PC-9 (cell line): ENCODE measurements at regions not wholly inside any gene's neighbourhood (a gene's known extent, or its start where the extent isn't known, plus 50 kb on each side); places are given as distances from the start of the nearest gene placed in this dataset.

ENCODE experiments used
- BruUV-seq: library from RNA; stranded (reverse); fragments of 400-500 nt; replicated peaks from 2 replicates; lab custom pipeline; 2021; lab: Mats Ljungman, UMichigan
- CTCF ChIA-PET: fragments of 300-600 bp; sonication (Branson Sonifier 250); formaldehyde crosslinking; loops from one replicate; lab custom pipeline; 2022; ENCODE audit warnings: antibody characterized with exemption; lab: Charles Lee
- POLR2A ChIA-PET: fragments of 300-600 bp; sonication (Branson Sonifier 250); formaldehyde crosslinking; loops from one replicate; lab custom pipeline; 2022; ENCODE audit warnings: antibody characterized with exemption; ENCODE audit not compliant: unreplicated experiment; lab: Charles Lee
- DNase-seq, 2 experiments: peaks; one replicate each; pipeline versions ENCODE4 v3.0.0 to v3.0.0-alpha.2; 2015 to 2022; ENCODE audit warnings: mixed read lengths in 1 of 2
- H2AFZ ChIP-seq: fragments of 200-600 bp; sonication (generic); 2 replicates; pipeline ENCODE4 v1.8.1; 2017; ENCODE audit warnings: antibody characterized with exemption
- H3F3A ChIP-seq: fragments of 200-600 bp; sonication (generic); 2 replicates; pipeline ENCODE4 v1.8.1; 2017; ENCODE audit warnings: antibody characterized with exemption, mild to moderate bottlenecking, low read depth; ENCODE audit not compliant: insufficient read depth
- H3K27ac ChIP-seq: fragments of 200-600 bp; sonication (generic); 2 replicates; pipeline ENCODE4 v1.6.1; 2016; ENCODE audit warnings: mixed run types
- H3K27me3 ChIP-seq: fragments of 200-600 bp; sonication (generic); 2 replicates; pipeline ENCODE4 v1.6.1; 2016; ENCODE audit warnings: low read depth, mixed run types; ENCODE audit not compliant: insufficient read depth
- H3K36me3 ChIP-seq: fragments of 200-600 bp; sonication (generic); 2 replicates; pipeline ENCODE4 v1.6.1; 2016; ENCODE audit warnings: low read depth, mixed run types
- H3K4me1 ChIP-seq: fragments of 200-600 bp; sonication (generic); replicated peaks from 2 replicates; pipeline ENCODE4 v1.6.1; 2016; ENCODE audit warnings: mixed run types; ENCODE audit not compliant: insufficient read depth
- H3K4me2 ChIP-seq: fragments of 200-600 bp; sonication (generic); 2 replicates; pipeline ENCODE4 v1.6.1; 2017; ENCODE audit warnings: mixed run types
- H3K4me3 ChIP-seq: fragments of 200-600 bp; sonication (generic); 2 replicates; pipeline ENCODE4 v1.6.1; 2016; ENCODE audit warnings: mixed run types
- H3K79me2 ChIP-seq: fragments of 200-600 bp; sonication (generic); 2 replicates; pipeline ENCODE4 v1.6.1; 2017; ENCODE audit warnings: low read depth, mixed run types
- H3K9me2 ChIP-seq: fragments of 200-600 bp; sonication (generic); 2 replicates; pipeline ENCODE4 v1.8.1; 2017; ENCODE audit warnings: mild to moderate bottlenecking; ENCODE audit not compliant: insufficient read depth
- H3K9me3 ChIP-seq: fragments of 200-600 bp; sonication (generic); 2 replicates; pipeline ENCODE4 v1.8.1; 2016; ENCODE audit warnings: low read depth; ENCODE audit not compliant: insufficient read depth
- H4K20me1 ChIP-seq: fragments of 200-600 bp; sonication (generic); 2 replicates; pipeline ENCODE4 v1.8.1; 2017; ENCODE audit not compliant: insufficient read depth
- EZH2 ChIP-seq: fragments of 200-600 bp; sonication (generic); IDR thresholded peaks from 2 replicates; pipeline ENCODE4 v1.8.0; 2017; ENCODE audit warnings: antibody characterized with exemption, low read depth
- intact Hi-C: fragments of 100-400 bp; cut with micrococcal nuclease; formaldehyde crosslinking; loops from one replicate; pipeline ENCODE4 v1.10.0; 2022; ENCODE audit not compliant: unreplicated experiment
- TF ChIP-seq, protein P1 (sequence below): fragments of 200-600 bp; sonication (generic); conservative IDR thresholded peaks from 2 replicates; pipeline ENCODE4 v1.6.1; 2017; ENCODE audit warnings: mixed run types, antibody characterized with exemption, mild to moderate bottlenecking, moderate library complexity

DNA sequence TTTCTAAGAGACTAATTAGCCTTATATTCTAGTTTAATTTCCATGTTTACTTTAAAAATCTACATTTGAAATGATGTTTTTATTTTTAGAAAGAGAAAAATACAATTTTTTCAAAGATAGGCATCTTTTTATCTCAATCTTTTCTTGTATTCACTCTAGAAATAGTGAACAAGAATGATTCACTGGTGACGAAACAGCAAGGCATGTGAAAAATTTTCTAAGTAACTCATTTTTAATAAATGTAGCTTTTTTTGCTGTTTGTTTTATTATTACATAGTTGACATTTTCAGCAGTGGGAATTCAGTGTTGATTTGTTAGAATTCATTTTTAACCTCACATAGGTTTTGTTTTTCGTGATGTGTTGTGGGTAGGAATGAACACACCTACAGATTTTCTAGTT lies 1226.4 kb downstream of the NSUN3 start:
- ChIA-PET CTCF (no interaction called here), POLR2A (no interaction called here)
- Histone ChIP-seq H3F3A (no peaks in the 10 kb centered on the region), H3K9me3 (no peaks in the 10 kb centered on the region), H3K4me3 (no peak overlapping the region), H3K4me1 (no peaks in the 10 kb centered on the region), H2AFZ (no peak overlapping the region), H3K9me2 (0 out of 2 replicates have a peak, but pooled peaks cover 7% of the 10 kb centered on the region), H4K20me1 (no peaks in the 10 kb centered on the region), H3K36me3 (no peaks in the 10 kb centered on the region), H3K4me2 (no peak overlapping the region), H3K27ac (no peak overlapping the region), H3K27me3 (no peaks in the 10 kb centered on the region), H3K79me2 (no peaks in the 10 kb centered on the region)
- TF ChIP-seq, protein P1, sequence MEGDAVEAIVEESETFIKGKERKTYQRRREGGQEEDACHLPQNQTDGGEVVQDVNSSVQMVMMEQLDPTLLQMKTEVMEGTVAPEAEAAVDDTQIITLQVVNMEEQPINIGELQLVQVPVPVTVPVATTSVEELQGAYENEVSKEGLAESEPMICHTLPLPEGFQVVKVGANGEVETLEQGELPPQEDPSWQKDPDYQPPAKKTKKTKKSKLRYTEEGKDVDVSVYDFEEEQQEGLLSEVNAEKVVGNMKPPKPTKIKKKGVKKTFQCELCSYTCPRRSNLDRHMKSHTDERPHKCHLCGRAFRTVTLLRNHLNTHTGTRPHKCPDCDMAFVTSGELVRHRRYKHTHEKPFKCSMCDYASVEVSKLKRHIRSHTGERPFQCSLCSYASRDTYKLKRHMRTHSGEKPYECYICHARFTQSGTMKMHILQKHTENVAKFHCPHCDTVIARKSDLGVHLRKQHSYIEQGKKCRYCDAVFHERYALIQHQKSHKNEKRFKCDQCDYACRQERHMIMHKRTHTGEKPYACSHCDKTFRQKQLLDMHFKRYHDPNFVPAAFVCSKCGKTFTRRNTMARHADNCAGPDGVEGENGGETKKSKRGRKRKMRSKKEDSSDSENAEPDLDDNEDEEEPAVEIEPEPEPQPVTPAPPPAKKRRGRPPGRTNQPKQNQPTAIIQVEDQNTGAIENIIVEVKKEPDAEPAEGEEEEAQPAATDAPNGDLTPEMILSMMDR, result no peak
- TF ChIP-seq EZH2, result no peak
- BruUV-seq, result no TSS peak
- DNase-seq, result no peak
- intact Hi-C loops, result no loop called here

- no peaks in the 10 kb centered on the region for H3K36me3 ChIP-seq
- CTCF ChIA-PET, result no interaction called here
- no peaks in the 10 kb centered on the region for H3F3A ChIP-seq
- H3K4me2 ChIP-seq, result no peak overlapping the region
- TF ChIP-seq, protein P1, result no peak
- no peak for TF ChIP-seq EZH2
- POLR2A ChIA-PET, result no interaction called here
- 0 out of 2 replicates have a peak, but pooled peaks cover 3% of the 10 kb centered on the region for H3K9me2 ChIP-seq
- no peaks in the 10 kb centered on the region for H3K79me2 ChIP-seq
- intact Hi-C loops, result no loop called here
- no peaks in the 10 kb centered on the region; the same call in 1 of the 2 replicates for H3K4me1 ChIP-seq
- no peak overlapping the region for H3K4me3 ChIP-seq
- no TSS peak for BruUV-seq
- no peaks in the 10 kb centered on the region for H4K20me1 ChIP-seq
- no peak overlapping the region for H2AFZ ChIP-seq
- DNase-seq, result no peak
- no peaks in the 10 kb centered on the region for H3K27me3 ChIP-seq
- no peak overlapping the region for H3K27ac ChIP-seq
- 0 out of 2 replicates have a peak, but pooled peaks cover 3% of the 10 kb centered on the region for H3K9me3 ChIP-seq
These were observed 1234.7 kb downstream of the NSUN3 start for GRCh38 chr3:95297581-95297980.

- no peaks in the 10 kb centered on the region; the same call in 1 of the 2 replicates for H3K4me1 ChIP-seq
- TF ChIP-seq, protein P1, result no peak
- no peak for TF ChIP-seq EZH2
- H3K4me3 ChIP-seq, result no peak overlapping the region
- H3K9me3 ChIP-seq, result 0 out of 2 replicates have a peak, but pooled peaks cover 3% of the 10 kb centered on the region
- intact Hi-C loops, result no loop called here
- POLR2A ChIA-PET, result no interaction called here
- H4K20me1 ChIP-seq, result no peaks in the 10 kb centered on the region
- no peak overlapping the region for H3K4me2 ChIP-seq
- no peaks in the 10 kb centered on the region for H3K36me3 ChIP-seq
- DNase-seq, result peak in 1 of 2 experiments; percentile 61
- CTCF ChIA-PET, result no interaction called here
- no peaks in the 10 kb centered on the region; the same call in 1 of the 2 replicates for H3K9me2 ChIP-seq
- no peaks in the 10 kb centered on the region for H3K27me3 ChIP-seq
- no peaks in the 10 kb centered on the region for H3F3A ChIP-seq
- no peak overlapping the region for H3K27ac ChIP-seq
- H3K79me2 ChIP-seq, result no peaks in the 10 kb centered on the region
- H2AFZ ChIP-seq, result no peak overlapping the region
- no TSS peak for BruUV-seq
These were observed 1239.2 kb downstream of the NSUN3 start for GRCh38 chr3:95302044-95302443.
